Vagina (tissue), 2 donors: ENCODE measurements at regions not wholly inside any gene's neighbourhood (a gene's known extent, or its start where the extent isn't known, plus 50 kb on each side); places are given as distances from the start of the nearest gene placed in this dataset.
"Not testable (repeated sequence)": the region's sequence is repeated elsewhere in the genome, so short reads cannot be mapped to it uniquely, and the experiment has no call there.

ENCODE experiments used
- DNase-seq, 2 donors: peaks; one replicate each; pipeline ENCODE4 v3.0.0-alpha.2; 2017; ENCODE audit errors: extremely low spot score in 2 of 2
- H3K27ac ChIP-seq: fragments of 200-600 bp; sonication (generic); one replicate; pipeline ENCODE4 v1.5.1; 2019
- H3K27me3 ChIP-seq: fragments of 200-600 bp; sonication (generic); one replicate; pipeline ENCODE4 v1.5.1; 2019
- H3K36me3 ChIP-seq, 2 donors: fragments of 200-600 bp; sonication (generic); one replicate each; pipeline ENCODE4 v1.5.1; 2017 to 2019
- H3K4me1 ChIP-seq: fragments of 200-600 bp; sonication (generic); one replicate; pipeline ENCODE4 v1.5.1; 2019
- H3K4me3 ChIP-seq, 2 donors: fragments of 200-600 bp; sonication (generic); 1 replicate in 1 of 2; 2 replicates in 1 of 2; pipeline ENCODE4 v1.5.1; 2016 to 2019
- H3K9me3 ChIP-seq: fragments of 200-600 bp; sonication (generic); one replicate; pipeline ENCODE4 v1.5.1; 2019
- CTCF ChIP-seq, 3 experiments: fragments of 450-650 bp in 2 of 3; fragments of 200-600 bp in 1 of 3; sonication (generic) in 1 of 3; IDR thresholded peaks; one replicate each; pipeline ENCODE4 v1.5.1; 2017 to 2019; ENCODE audit warnings: antibody characterized with exemption in 3 of 3, mild to moderate bottlenecking in 2 of 3, moderate library complexity in 2 of 3
- POLR2A ChIP-seq, 2 donors: fragments of 450-650 bp; IDR thresholded peaks; one replicate each; pipeline ENCODE4 v1.6.1; 2017; ENCODE audit warnings: antibody characterized with exemption in 2 of 2, mild to moderate bottlenecking in 2 of 2, moderate library complexity in 2 of 2
- POLR2AphosphoS5 ChIP-seq, 2 donors: sonication (generic); formaldehyde crosslinking; IDR thresholded peaks; one replicate each; pipeline ENCODE4 v1.9.0; 2017; ENCODE audit warnings: antibody characterized with exemption in 2 of 2, mild to moderate bottlenecking in 2 of 2, low read depth in 1 of 2; ENCODE audit not compliant: insufficient read depth in 1 of 2
- intact Hi-C: fragments of 100-400 bp; cut with DNase I; formaldehyde crosslinking; loops from one replicate; pipeline ENCODE4 v1.15.1; 2023

DNA sequence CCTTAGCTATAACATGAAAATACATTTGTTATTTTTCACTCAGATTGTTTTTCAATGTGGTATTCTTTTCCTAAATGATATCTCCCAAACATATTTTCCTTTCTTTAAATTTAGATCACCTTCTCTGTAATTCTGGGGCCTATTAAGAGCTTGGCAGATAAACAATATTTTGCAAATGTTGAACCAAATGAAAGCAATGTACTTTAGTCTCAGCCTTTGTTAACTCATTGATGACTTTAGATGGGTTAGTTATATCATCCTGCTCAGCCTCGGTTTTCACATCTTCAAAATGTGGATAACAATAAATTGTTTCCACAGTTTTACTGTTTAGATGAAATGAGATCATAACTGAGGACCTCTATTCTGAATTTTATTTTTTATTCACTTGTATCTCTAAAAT, 1205.2 kb downstream of the SUCLG1 start:
- no peaks in the 10 kb centered on the region for H3K27me3 ChIP-seq
- H3K4me3 ChIP-seq, result no peak overlapping the region
- H3K27ac ChIP-seq, result no peak overlapping the region
- DNase-seq, result no peak
- intact Hi-C loops, result no loop called here
- no peaks in the 10 kb centered on the region for H3K4me1 ChIP-seq
- no peaks in the 10 kb centered on the region for H3K9me3 ChIP-seq
- TF ChIP-seq CTCF (IDR thresholded peaks at IDR 0.05) (no peak), POLR2AphosphoS5 (IDR thresholded peaks at IDR 0.05; ENCODE audit: insufficient read depth in 1 of 2, low read depth in 1 of 2) (no peak), POLR2A (IDR thresholded peaks at IDR 0.05) (no peak)
- H3K36me3 ChIP-seq, result no peaks in the 10 kb centered on the region

GRCh38 chr2:83251321-83251872, 1207.7 kb downstream of the SUCLG1 start:
- Histone ChIP-seq H3K4me1 (no peaks in the 10 kb centered on the region), H3K36me3 (no peaks in the 10 kb centered on the region), H3K4me3 (no peak overlapping the region), H3K9me3 (no peaks in the 10 kb centered on the region), H3K27ac (no peak overlapping the region), H3K27me3 (no peaks in the 10 kb centered on the region)
- TF ChIP-seq CTCF (IDR thresholded peaks at IDR 0.05), result no peak
- no peak for TF ChIP-seq POLR2A (IDR thresholded peaks at IDR 0.05)
- TF ChIP-seq POLR2AphosphoS5 (IDR thresholded peaks at IDR 0.05; ENCODE audit: insufficient read depth in 1 of 2, low read depth in 1 of 2), result no peak
- DNase-seq, result no peak
- intact Hi-C loops, result no loop called here

- intact Hi-C loops, H3K27me3 ChIP-seq, H3K27ac ChIP-seq, H3K4me3 ChIP-seq, H3K4me1 ChIP-seq, H3K9me3 ChIP-seq, H3K36me3 ChIP-seq, DNase-seq: not testable (repeated sequence)
These were observed 1213.1 kb downstream of the SUCLG1 start for GRCh38 chr2:83245806-83246537.

DNA sequence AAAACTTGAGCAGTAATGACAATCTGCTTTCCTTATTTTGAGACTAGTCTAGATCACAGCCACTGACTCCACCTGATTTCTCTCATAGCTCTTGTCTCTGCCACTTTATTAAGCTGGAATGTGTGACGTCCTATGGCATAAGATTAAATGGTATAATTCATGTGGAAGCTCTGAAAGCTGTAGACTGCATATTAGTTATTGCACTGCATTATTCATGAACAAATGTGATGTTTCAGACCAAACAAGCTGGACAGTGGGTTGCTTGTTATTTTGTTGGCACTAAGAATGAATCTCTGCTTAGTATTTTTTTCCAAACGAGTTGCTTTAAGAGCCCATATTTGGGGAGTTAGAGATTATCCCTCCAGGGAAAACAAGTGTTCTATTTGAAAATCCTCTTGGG, 1218.5 kb downstream of the SUCLG1 start:
- Histone ChIP-seq H3K27me3 (no peaks in the 10 kb centered on the region), H3K4me1 (no peaks in the 10 kb centered on the region), H3K36me3 (no peaks in the 10 kb centered on the region), H3K4me3 (no peak overlapping the region), H3K27ac (no peak overlapping the region), H3K9me3 (no peaks in the 10 kb centered on the region)
- TF ChIP-seq POLR2AphosphoS5 (IDR thresholded peaks at IDR 0.05; ENCODE audit: insufficient read depth in 1 of 2, low read depth in 1 of 2), result no peak
- no peak for TF ChIP-seq POLR2A (IDR thresholded peaks at IDR 0.05)
- TF ChIP-seq CTCF (IDR thresholded peaks at IDR 0.05), result no peak
- intact Hi-C loops, result no loop called here
- no peak for DNase-seq

GRCh38 chr2:83238111-83238510, 1221.0 kb downstream of the SUCLG1 start:
- Histone ChIP-seq H3K27ac (no peak overlapping the region), H3K4me3 (no peak overlapping the region), H3K36me3 (no peaks in the 10 kb centered on the region), H3K4me1 (no peaks in the 10 kb centered on the region), H3K9me3 (no peaks in the 10 kb centered on the region), H3K27me3 (no peaks in the 10 kb centered on the region)
- DNase-seq, result no peak
- intact Hi-C loops, result no loop called here
- no peak for TF ChIP-seq POLR2A (IDR thresholded peaks at IDR 0.05)
- no peak for TF ChIP-seq CTCF (IDR thresholded peaks at IDR 0.05)
- TF ChIP-seq POLR2AphosphoS5 (IDR thresholded peaks at IDR 0.05; ENCODE audit: insufficient read depth in 1 of 2, low read depth in 1 of 2), result no peak
